ENCODE measurements at regions not wholly inside any gene's neighbourhood (a gene's known extent, or its start where the extent isn't known, plus 50 kb on each side); places are given as distances from the start of the nearest gene placed in this dataset.

- TF ChIP-seq CTCF (IDR thresholded peaks at IDR 0.05) (no peak), POLR2A (IDR thresholded peaks at IDR 0.05) (no peak)
Measured at GRCh38 chr20:60780388-60781025, 471.6 kb upstream of the CDH4 start.

Data from lower leg skin (tissue), 3 donors.